BLaER1 treated with 17β-estradiol and CSF1 and Interleukin-3, amounts not matched to agents 10 nM and 100 nM (cell line): ENCODE measurements at regions not wholly inside any gene's neighbourhood (a gene's known extent, or its start where the extent isn't known, plus 50 kb on each side); places are given as distances from the start of the nearest gene placed in this dataset.

ENCODE experiments used
- H3K27ac ChIP-seq, 11 experiments: shearing (Covaris generic); formaldehyde crosslinking; 2 replicates each; pipeline ENCODE4 v1.8.1; 2022
- H3K27me3 ChIP-seq, 11 experiments: shearing (Covaris generic); formaldehyde crosslinking; 2 replicates each; pipeline ENCODE4 v1.8.1; 2022
- H3K36me3 ChIP-seq, 11 experiments: shearing (Covaris generic); formaldehyde crosslinking; 2 replicates each; pipeline ENCODE4 v1.8.1; 2022
- H3K4me1 ChIP-seq, 10 experiments: shearing (Covaris generic); formaldehyde crosslinking; 2 replicates each; pipeline ENCODE4 v1.8.1; 2022
- H3K4me2 ChIP-seq, 11 experiments: shearing (Covaris generic); formaldehyde crosslinking; 2 replicates each; pipeline ENCODE4 v1.8.1; 2022
- H3K4me3 ChIP-seq, 10 experiments: shearing (Covaris generic); formaldehyde crosslinking; 2 replicates each; pipeline ENCODE4 v1.8.1; 2022
- H3K9ac ChIP-seq, 11 experiments: shearing (Covaris generic); formaldehyde crosslinking; 2 replicates each; pipeline ENCODE4 v1.8.1; 2022
- H3K9me3 ChIP-seq, 11 experiments: shearing (Covaris generic); formaldehyde crosslinking; replicated peaks in 1 of 11; 2 replicates each; pipeline ENCODE4 v1.8.1; 2022
- H4K20me1 ChIP-seq, 11 experiments: shearing (Covaris generic); formaldehyde crosslinking; 2 replicates each; pipeline ENCODE4 v1.8.1; 2022
- Cebpa-rat ChIP-seq, 11 experiments: shearing (Covaris generic); IDR thresholded peaks; 2 replicates each; pipeline ENCODE4 v1.8.1; 2022

DNA sequence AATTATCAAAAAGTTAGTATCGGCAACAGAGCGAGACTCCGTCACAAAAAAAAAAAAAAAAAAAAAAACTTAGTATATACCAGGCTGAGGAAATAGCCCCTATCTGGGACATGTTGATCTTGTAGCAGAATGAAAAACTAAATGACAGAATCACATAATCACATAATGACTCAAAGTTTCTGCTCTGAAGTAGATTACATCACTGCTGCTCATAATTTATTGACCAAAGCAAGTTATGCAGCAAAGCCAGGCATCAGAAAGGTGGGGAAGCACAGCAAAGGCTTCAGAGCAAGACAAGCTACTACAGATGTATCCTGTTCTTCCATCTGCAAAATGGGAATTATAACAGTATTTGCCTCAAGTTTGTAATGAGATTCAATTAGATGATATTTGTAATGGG is 68.1 kb downstream of the BOD1L2 start:
- Histone ChIP-seq H3K27me3 (no peaks in the 10 kb centered on the region), H3K4me3 (no peak overlapping the region), H3K9me3 (no peaks in the 10 kb centered on the region), H3K27ac (no peak overlapping the region), H3K9ac (no peak overlapping the region), H3K4me1 (no peaks in the 10 kb centered on the region; a peak in 1 of 20 replicates), H4K20me1 (no peaks in the 10 kb centered on the region), H3K36me3 (no peaks in the 10 kb centered on the region), H3K4me2 (no peak overlapping the region)
- TF ChIP-seq Cebpa-rat (IDR thresholded peaks at IDR 0.05): no peak

DNA sequence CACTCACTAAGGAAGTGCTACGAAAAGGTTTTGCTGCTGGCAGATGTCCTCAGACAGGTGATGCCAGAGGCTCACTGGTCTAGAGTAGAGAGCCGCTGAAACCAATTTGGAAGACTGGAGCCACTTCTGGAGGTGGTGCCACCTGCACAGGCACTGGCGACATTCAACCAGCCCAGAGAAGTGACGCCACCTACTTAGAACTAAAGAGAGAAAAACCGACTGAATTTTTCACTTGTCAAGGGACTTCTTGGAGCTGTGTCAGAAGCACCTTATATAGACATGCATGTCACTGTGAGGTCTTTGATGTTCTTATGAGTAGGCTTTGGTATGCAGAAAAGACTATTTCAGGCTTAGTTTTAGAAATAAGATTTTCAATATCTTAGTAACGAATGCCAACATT is 71.4 kb downstream of the BOD1L2 start:
- Histone ChIP-seq H3K9ac (no peak overlapping the region), H3K36me3 (no peaks in the 10 kb centered on the region), H3K27me3 (no peaks in the 10 kb centered on the region), H3K27ac (no peak overlapping the region), H4K20me1 (no peaks in the 10 kb centered on the region), H3K4me1 (no peaks in the 10 kb centered on the region), H3K9me3 (no peaks in the 10 kb centered on the region), H3K4me2 (no peak overlapping the region), H3K4me3 (no peak overlapping the region)
- TF ChIP-seq Cebpa-rat (IDR thresholded peaks at IDR 0.05): no peak

DNA sequence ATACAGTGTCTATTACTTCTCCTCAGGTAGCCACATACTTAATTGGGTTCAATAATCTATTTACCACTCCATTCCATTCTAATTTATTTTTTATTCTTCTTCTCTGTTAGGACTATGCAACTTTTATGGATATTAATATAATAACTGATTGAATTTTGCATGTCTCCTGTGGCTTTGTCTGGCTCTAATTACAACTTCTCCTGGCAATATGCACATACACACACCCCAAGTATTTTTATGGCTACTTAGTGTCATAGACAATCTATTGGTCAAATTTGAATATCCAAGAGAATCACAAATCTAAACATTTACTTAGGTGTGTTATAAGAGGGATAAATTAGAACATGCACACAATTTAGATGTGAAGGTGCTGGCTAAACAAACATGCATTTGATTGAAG is 73.1 kb downstream of the BOD1L2 start:
- H3K4me3 ChIP-seq: no peak overlapping the region
- TF ChIP-seq Cebpa-rat (IDR thresholded peaks at IDR 0.05): no peak
- H3K27me3 ChIP-seq: no peaks in the 10 kb centered on the region
- H3K4me2 ChIP-seq: no peak overlapping the region
- no peaks in the 10 kb centered on the region for H3K36me3 ChIP-seq
- H3K27ac ChIP-seq: no peak overlapping the region
- H4K20me1 ChIP-seq: no peaks in the 10 kb centered on the region
- no peaks in the 10 kb centered on the region for H3K4me1 ChIP-seq
- no peaks in the 10 kb centered on the region for H3K9me3 ChIP-seq
- H3K9ac ChIP-seq: no peak overlapping the region

DNA sequence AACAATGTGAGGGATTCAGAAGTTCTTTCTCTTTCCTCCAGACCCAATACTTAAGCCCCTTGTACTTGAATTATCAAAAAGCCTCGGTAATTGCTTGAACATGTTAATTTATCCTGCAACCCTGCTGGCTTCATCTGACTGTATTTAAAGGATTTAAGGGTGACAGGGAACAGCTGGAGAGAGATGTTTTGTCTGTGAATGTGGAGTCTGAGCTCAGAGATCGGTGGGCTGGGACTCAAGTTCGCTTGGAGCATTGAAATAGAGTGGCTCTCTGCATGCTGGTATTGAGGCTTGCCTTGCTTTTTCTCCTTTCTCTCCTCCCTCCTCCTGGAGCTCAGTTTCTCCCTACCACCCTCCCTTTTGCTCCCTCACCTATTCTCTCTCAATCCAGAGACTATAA is 73.6 kb downstream of the BOD1L2 start:
- H3K4me2 ChIP-seq: no peak overlapping the region
- H3K36me3 ChIP-seq: no peaks in the 10 kb centered on the region
- no peak overlapping the region for H3K9ac ChIP-seq
- H3K9me3 ChIP-seq: no peaks in the 10 kb centered on the region
- H4K20me1 ChIP-seq: no peaks in the 10 kb centered on the region
- H3K27me3 ChIP-seq: no peaks in the 10 kb centered on the region
- H3K4me3 ChIP-seq: no peak overlapping the region
- H3K4me1 ChIP-seq: no peaks in the 10 kb centered on the region
- H3K27ac ChIP-seq: no peak overlapping the region
- no peak for TF ChIP-seq Cebpa-rat (IDR thresholded peaks at IDR 0.05)

DNA sequence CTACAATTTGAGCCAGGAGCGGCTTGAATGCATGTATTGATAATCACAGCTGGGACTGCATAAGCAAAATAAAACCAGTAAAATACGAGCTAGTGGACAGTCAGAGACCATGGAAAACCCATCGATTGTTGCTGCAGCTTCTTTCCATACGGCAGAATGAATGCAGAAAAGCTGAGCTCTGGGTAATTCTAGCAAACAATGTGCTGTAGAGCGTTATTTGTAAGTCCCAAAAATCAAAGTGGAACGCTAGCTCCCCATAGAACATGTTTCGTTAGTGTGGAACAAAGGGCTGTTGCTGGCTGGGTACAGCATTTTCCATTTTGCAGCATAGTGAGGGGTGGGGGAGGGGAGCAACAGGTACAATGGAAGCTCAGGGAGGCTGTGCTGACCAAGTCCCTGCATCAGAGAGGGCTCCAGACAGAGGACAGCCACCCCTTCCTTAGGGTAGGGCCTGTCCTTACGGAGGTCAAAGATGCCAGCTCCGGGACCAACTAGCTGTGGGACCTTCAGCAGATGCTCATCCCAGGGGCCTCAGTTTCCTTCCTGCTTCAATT is 74.1 kb downstream of the BOD1L2 start:
- Histone ChIP-seq H3K9me3 (no peaks in the 10 kb centered on the region), H3K27ac (no peak overlapping the region), H3K4me3 (no peak overlapping the region), H3K27me3 (no peaks in the 10 kb centered on the region), H3K9ac (no peak overlapping the region), H3K36me3 (no peaks in the 10 kb centered on the region), H3K4me1 (no peaks in the 10 kb centered on the region), H4K20me1 (no peaks in the 10 kb centered on the region), H3K4me2 (no peak overlapping the region)
- no peak for TF ChIP-seq Cebpa-rat (IDR thresholded peaks at IDR 0.05)

DNA sequence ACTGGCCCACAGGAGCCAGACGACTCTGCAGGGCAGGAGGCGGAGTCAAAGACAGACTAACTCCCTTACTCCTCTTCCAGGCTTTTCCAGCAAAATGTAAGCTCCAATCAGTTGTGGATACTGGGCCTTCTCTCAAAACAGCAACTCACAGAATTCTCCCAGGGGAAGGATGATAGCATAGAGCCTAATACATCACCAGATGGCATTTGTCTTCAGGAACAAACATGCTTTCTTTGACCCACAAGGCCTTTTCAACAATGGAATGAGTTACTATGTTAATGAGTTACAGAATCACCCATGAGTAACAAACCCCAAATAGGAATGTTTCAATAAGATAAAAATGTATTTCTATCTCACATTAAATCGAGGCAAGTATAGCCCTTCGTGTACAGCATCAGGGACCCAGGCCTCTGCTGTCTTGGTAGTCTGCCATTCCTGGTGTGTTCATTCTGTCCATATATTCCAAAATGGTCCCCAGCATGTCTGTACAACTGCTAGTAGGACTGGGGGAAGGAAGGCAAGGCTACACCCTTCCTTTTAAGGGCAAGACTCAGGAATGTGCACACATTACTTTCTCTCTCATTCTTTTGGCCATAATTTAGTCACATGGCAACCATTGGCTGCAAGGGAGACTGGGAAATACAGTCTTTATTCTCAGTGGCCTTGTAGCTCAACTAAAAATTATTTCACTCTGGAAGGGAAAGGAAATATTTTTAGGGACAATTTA is 76.4 kb downstream of the BOD1L2 start:
- H3K36me3 ChIP-seq: no peaks in the 10 kb centered on the region
- H3K4me1 ChIP-seq: no peaks in the 10 kb centered on the region
- no peak overlapping the region for H3K9ac ChIP-seq
- no peaks in the 10 kb centered on the region for H4K20me1 ChIP-seq
- no peaks in the 10 kb centered on the region for H3K27me3 ChIP-seq
- no peaks in the 10 kb centered on the region for H3K9me3 ChIP-seq
- H3K27ac ChIP-seq: no peak overlapping the region
- no peak for TF ChIP-seq Cebpa-rat (IDR thresholded peaks at IDR 0.05)
- no peak overlapping the region for H3K4me3 ChIP-seq
- no peak overlapping the region for H3K4me2 ChIP-seq

DNA sequence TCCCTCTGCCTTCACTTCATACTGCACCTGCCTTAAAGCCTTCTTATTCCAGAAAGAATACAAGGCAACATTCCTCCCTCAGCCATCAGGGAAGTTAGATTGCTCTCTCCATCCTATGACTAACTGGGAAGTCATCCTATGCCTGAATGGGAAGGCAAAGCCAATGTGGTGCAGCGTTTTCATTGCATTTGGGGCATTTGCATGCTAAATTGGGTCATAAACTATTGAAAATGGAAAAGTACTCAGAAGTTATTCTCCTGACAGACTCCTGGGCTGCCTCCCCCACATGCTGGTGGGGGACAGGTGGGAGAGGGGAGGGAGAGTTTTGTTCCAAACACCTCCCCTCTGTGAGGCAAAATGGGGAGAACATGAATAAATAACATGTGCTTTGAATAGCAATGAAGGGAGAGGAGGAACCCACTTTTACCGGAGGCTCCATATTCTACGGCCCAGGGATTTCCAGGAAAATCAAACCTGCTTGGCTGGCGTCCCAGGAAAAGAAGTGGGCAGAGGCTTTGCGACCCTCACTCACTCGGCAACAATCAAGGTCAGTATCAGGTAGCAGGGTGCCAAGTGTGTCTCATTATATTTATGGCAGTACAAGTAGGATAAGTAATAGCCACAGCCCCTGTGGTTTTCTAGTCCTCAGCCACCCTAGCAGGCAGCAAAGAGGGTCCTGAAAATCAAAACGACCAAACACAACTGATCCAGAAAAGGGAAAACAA is 84.1 kb downstream of the BOD1L2 start:
- H3K4me2 ChIP-seq: no peak overlapping the region
- H4K20me1 ChIP-seq: no peaks in the 10 kb centered on the region
- H3K36me3 ChIP-seq: no peaks in the 10 kb centered on the region
- H3K27ac ChIP-seq: no peak overlapping the region
- H3K4me1 ChIP-seq: no peaks in the 10 kb centered on the region
- H3K9ac ChIP-seq: no peak overlapping the region
- no peaks in the 10 kb centered on the region for H3K9me3 ChIP-seq
- TF ChIP-seq Cebpa-rat (IDR thresholded peaks at IDR 0.05): no peak
- no peaks in the 10 kb centered on the region for H3K27me3 ChIP-seq
- no peak overlapping the region for H3K4me3 ChIP-seq

DNA sequence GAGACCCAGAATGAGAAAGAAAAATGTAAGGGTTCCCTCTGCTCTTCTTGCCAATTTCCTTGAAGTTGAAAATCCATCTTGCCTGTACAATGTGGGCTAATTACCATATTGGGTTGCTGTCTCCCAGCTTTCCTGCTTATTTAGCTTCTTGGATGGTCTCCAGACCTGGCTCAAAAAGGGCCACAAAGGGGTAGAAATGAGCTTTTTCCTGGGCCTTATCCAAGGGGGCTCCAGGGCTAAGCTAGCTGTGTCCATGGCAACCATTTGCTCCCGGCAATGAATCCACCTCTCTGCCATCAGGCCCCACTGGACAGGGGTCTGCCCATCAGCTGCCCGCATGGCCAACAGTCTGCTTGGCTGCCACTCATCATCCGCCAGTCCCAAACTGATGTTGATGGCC is 85.0 kb downstream of the BOD1L2 start:
- Histone ChIP-seq H4K20me1 (no peaks in the 10 kb centered on the region), H3K9ac (no peak overlapping the region), H3K36me3 (no peaks in the 10 kb centered on the region), H3K4me2 (no peak overlapping the region), H3K4me3 (no peak overlapping the region), H3K27ac (no peak overlapping the region), H3K27me3 (no peaks in the 10 kb centered on the region), H3K9me3 (no peaks in the 10 kb centered on the region), H3K4me1 (no peaks in the 10 kb centered on the region)
- TF ChIP-seq Cebpa-rat (IDR thresholded peaks at IDR 0.05): no peak

DNA sequence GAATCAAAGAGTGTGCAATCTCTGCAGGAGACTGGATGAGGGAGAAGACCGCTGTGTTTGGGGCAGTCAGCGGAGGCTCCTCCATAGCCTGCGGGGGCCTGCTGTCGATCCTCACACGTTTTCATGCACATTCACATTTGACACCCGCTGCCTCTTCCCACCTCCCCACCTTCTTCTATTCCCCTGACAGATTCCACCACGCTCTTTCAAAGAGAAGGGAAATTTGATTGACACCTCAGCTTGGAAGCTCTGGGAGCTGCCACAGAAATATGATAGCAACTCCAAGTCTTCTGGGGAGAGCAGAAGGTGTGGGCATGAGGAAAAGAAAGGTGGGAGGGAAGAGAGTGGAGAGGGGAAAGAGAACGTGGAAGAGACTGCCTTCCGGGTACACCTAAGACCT is 87.5 kb downstream of the BOD1L2 start:
- Histone ChIP-seq H4K20me1 (no peaks in the 10 kb centered on the region), H3K4me3 (no peak overlapping the region), H3K27ac (no peak overlapping the region), H3K4me1 (no peaks in the 10 kb centered on the region), H3K36me3 (no peaks in the 10 kb centered on the region), H3K4me2 (no peak overlapping the region), H3K9ac (no peak overlapping the region), H3K27me3 (no peaks in the 10 kb centered on the region), H3K9me3 (no peaks in the 10 kb centered on the region)
- TF ChIP-seq Cebpa-rat (IDR thresholded peaks at IDR 0.05): no peak

DNA sequence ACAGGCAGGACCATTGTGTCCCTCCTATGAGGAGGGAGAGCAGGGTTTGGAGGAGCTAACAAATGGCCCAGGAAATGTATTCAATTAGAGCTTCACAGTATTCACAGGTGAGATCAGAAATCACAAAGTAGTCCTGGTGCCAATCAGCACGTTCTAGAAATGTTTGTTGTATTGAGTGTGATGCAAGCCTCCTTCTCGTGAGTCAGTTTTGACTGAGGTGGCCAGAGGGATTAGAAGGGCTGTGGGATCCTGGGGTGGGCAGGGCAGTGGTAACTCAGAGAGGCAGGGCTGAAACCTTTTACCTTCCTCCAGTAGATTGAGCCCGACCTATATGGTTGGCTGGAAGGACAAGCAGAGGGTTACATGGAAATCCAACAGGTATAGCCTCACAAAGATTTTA is 95.0 kb downstream of the BOD1L2 start:
- Histone ChIP-seq H3K36me3 (no peaks in the 10 kb centered on the region), H3K27ac (no peak overlapping the region), H3K9me3 (no peaks in the 10 kb centered on the region), H4K20me1 (no peaks in the 10 kb centered on the region), H3K9ac (no peak overlapping the region), H3K4me1 (no peaks in the 10 kb centered on the region), H3K27me3 (no peaks in the 10 kb centered on the region), H3K4me2 (no peak overlapping the region), H3K4me3 (no peak overlapping the region)
- no peak for TF ChIP-seq Cebpa-rat (IDR thresholded peaks at IDR 0.05)
